Loucy (cell line): ENCODE measurements at regions not wholly inside any gene's neighbourhood (a gene's known extent, or its start where the extent isn't known, plus 50 kb on each side); places are given as distances from the start of the nearest gene placed in this dataset.
"Not testable (repeated sequence)": the region's sequence is repeated elsewhere in the genome, so short reads cannot be mapped to it uniquely, and the experiment has no call there.

Experiments used
- CTCF ChIP-seq: fragments of 200-600 bp; sonication (generic); conservative IDR thresholded peaks from 2 replicates; pipeline ENCODE4 v1.5.1; 2014; ENCODE audit warnings: mild to moderate bottlenecking, antibody characterized with exemption, low read length
- EZH2phosphoT487 ChIP-seq: fragments of 200-600 bp; IDR thresholded peaks from 2 replicates; pipeline ENCODE4 v1.6.1; 2018; ENCODE audit warnings: antibody characterized with exemption, mild to moderate bottlenecking, moderate library complexity, borderline replicate concordance

DNA sequence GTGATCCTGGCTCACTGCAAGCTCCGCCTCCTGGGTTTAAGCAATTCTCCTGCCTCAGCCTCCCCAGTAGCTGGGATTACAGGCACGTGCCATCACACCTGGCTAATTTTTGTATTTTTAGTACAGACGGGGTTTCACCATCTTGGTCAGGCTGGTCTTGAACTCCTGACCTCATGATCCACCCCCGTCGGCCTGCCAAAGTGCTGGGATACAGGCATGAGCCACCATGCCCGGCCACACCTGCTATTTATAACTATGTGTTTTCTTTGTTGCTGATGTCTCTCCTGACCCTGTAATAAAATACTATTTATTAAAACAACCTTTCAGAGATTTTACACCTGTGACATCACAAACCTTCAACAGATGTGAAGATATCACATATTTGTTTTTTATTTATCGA lies 736.5 kb upstream of the PCDH15 start:
- TF ChIP-seq CTCF, EZH2phosphoT487: not testable (repeated sequence)
